WTC11 (cell line): ENCODE measurements at regions not wholly inside any gene's neighbourhood (a gene's known extent, or its start where the extent isn't known, plus 50 kb on each side); places are given as distances from the start of the nearest gene placed in this dataset.

Experiments used
- ATAC-seq: fragments of 200-7000 bp; cut with Tn5 transposase; 2 replicates; pipeline ENCODE4 v1.10.0; 2021; ENCODE audit warnings: mild to moderate bottlenecking, moderate library complexity
- CTCF ChIA-PET: fragments of 300-600 bp; sonication (Branson Sonifier 250); formaldehyde crosslinking; loops from one replicate; lab custom pipeline; 2021; ENCODE audit warnings: antibody characterized with exemption; lab: Charles Lee
- POLR2A ChIA-PET: fragments of 350-600 bp; sonication (Branson Sonifier 250); formaldehyde crosslinking; loops from one replicate; lab custom pipeline; 2021; ENCODE audit warnings: antibody characterized with exemption; lab: Charles Lee
- DNase-seq: peaks from one replicate; pipeline ENCODE4 v3.0.0; 2021; ENCODE audit warnings: low spot score
- H3K27ac Mint-ChIP-seq: 2 replicates; pipeline ENCODE4 v1.8.0; 2021; ENCODE audit warnings: mixed read lengths
- H3K27me3 Mint-ChIP-seq: 2 replicates; pipeline ENCODE4 v1.8.0; 2021; ENCODE audit warnings: low read depth, mild to moderate bottlenecking, moderate library complexity, mixed read lengths
- H3K36me3 Mint-ChIP-seq: 2 replicates; pipeline ENCODE4 v1.8.0; 2021; ENCODE audit warnings: mixed read lengths
- H3K4me1 Mint-ChIP-seq: 2 replicates; pipeline ENCODE4 v1.8.0; 2022; ENCODE audit warnings: mixed read lengths
- H3K4me3 Mint-ChIP-seq: 2 replicates; pipeline ENCODE4 v1.8.0; 2021; ENCODE audit warnings: mild to moderate bottlenecking, moderate library complexity, mixed read lengths
- H3K9me3 Mint-ChIP-seq: 2 replicates; pipeline ENCODE4 v1.8.0; 2021; ENCODE audit warnings: mixed read lengths
- ELF4 ChIP-seq: sonication (generic); formaldehyde crosslinking; IDR thresholded peaks from 2 replicates; pipeline ENCODE4 v1.8.1; 2022; ENCODE audit warnings: low read depth, mild to moderate bottlenecking, moderate library complexity, missing genetic modification reagents
- NFATC4 ChIP-seq: fragments of 250-450 bp; sonication (Bioruptor Pico); IDR thresholded peaks from 2 replicates; pipeline ENCODE4 v1.9.0; 2021; ENCODE audit warnings: mild to moderate bottlenecking
- RELA ChIP-seq: sonication (generic); formaldehyde crosslinking; IDR thresholded peaks from 2 replicates; pipeline ENCODE4 v1.8.1; 2022; ENCODE audit warnings: missing genetic modification reagents, mild to moderate bottlenecking, borderline replicate concordance
- SMAD4 ChIP-seq: sonication (generic); formaldehyde crosslinking; IDR thresholded peaks from 2 replicates; pipeline ENCODE4 v1.8.0; 2022; ENCODE audit warnings: mild to moderate bottlenecking, missing genetic modification reagents
- TCF7 ChIP-seq: sonication (generic); formaldehyde crosslinking; IDR thresholded peaks from 2 replicates; pipeline ENCODE4 v1.8.0; 2022; ENCODE audit warnings: mild to moderate bottlenecking, low read depth, missing genetic modification reagents, moderate library complexity
- TF ChIP-seq, protein P1 (sequence below): fragments of 250-450 bp; sonication (Bioruptor Pico); IDR thresholded peaks from 2 replicates; pipeline ENCODE4 v1.9.0; 2021; ENCODE audit warnings: mild to moderate bottlenecking
- TF ChIP-seq, protein P2 (sequence below): fragments of 250-450 bp; sonication (Bioruptor Pico); IDR thresholded peaks from 2 replicates; pipeline ENCODE4 v1.8.0; 2021; ENCODE audit warnings: mild to moderate bottlenecking
- TF ChIP-seq, protein P3 (sequence below): sonication (generic); formaldehyde crosslinking; IDR thresholded peaks from 2 replicates; pipeline ENCODE4 v1.8.1; 2022; ENCODE audit warnings: missing genetic modification reagents, borderline replicate concordance
- TF ChIP-seq, protein P4 (sequence below): sonication (generic); formaldehyde crosslinking; IDR thresholded peaks from 2 replicates; pipeline ENCODE4 v1.8.0; 2023; ENCODE audit warnings: missing genetic modification reagents
- TF ChIP-seq, protein P5 (sequence below): fragments of 250-450 bp; sonication (Bioruptor Pico); IDR thresholded peaks from 2 replicates; pipeline ENCODE4 v2.1.2; 2022; ENCODE audit warnings: mild to moderate bottlenecking, moderate library complexity
- TF ChIP-seq, protein P6 (sequence below): sonication (generic); formaldehyde crosslinking; IDR thresholded peaks from 2 replicates; pipeline ENCODE4 v1.8.0; 2023; ENCODE audit warnings: mild to moderate bottlenecking, missing genetic modification reagents
- TF ChIP-seq, protein P7 (sequence below): sonication (generic); formaldehyde crosslinking; IDR thresholded peaks from 2 replicates; pipeline ENCODE4 v1.8.1; 2023; ENCODE audit warnings: mild to moderate bottlenecking, missing genetic modification reagents, borderline replicate concordance
- TF ChIP-seq, protein P8 (sequence below): sonication (generic); formaldehyde crosslinking; IDR thresholded peaks from 2 replicates; pipeline ENCODE4 v1.8.0; 2022; ENCODE audit warnings: mild to moderate bottlenecking, missing genetic modification reagents

DNA sequence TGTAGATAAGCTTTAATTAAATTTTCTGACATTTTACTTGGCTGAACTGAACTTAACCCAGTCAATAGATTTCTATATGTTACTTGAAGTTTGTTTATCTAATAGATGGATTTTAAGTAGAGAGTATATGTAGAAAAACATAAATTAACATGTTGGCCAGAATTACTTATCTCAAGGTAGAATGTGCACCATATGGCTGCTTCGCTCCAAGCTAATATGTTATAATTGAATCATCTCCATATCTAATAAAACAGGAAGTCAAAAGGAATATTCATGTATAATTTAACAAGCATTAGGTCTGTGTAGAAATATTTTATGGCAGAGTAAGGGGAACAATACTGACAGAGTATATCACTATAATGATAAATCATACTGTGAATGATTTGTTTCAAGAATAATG lies 650.7 kb upstream of the ALCAM start:
- no peak overlapping the region for H3K27ac Mint-ChIP-seq
- H3K36me3 Mint-ChIP-seq: no peaks in the 10 kb centered on the region

DNA sequence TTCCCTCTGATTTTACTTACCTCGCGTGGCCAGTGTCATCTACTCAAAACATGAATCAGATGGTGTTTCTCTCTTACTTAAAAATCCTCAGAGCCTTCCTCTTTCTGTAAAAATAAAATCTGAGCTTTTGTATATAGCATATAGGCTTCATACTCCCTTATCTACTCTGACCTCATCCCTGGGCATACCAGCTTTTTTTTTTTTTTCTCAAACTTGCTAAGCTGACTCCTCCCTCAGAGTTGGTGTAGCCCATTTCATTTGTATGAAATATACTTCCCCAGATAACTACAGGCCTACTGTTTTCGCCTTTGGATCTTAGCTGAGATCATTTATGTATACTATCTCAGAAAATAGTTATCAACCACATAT lies 648.9 kb upstream of the ALCAM start:
- DNase-seq: no peak
- CTCF ChIA-PET: no interaction called here
- H3K36me3 Mint-ChIP-seq: no peaks in the 10 kb centered on the region
- H3K4me1 Mint-ChIP-seq: no peaks in the 10 kb centered on the region
- H3K9me3 Mint-ChIP-seq: peaks cover 4% of the 10 kb centered on the region
- no peak for ATAC-seq
- no peak overlapping the region for H3K4me3 Mint-ChIP-seq
- H3K27ac Mint-ChIP-seq: no peak overlapping the region
- H3K27me3 Mint-ChIP-seq: no peaks in the 10 kb centered on the region
- POLR2A ChIA-PET: interaction anchor here (0.6 kb wide), 1 partner anchor 157 kb away, joined by 3 read pairs; no protein-coding TSS in a partner anchor
- TF ChIP-seq, protein P1, sequence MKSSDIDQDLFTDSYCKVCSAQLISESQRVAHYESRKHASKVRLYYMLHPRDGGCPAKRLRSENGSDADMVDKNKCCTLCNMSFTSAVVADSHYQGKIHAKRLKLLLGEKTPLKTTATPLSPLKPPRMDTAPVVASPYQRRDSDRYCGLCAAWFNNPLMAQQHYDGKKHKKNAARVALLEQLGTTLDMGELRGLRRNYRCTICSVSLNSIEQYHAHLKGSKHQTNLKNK (CRISPR knock-in tag): no peak
- TF ChIP-seq, protein P2, sequence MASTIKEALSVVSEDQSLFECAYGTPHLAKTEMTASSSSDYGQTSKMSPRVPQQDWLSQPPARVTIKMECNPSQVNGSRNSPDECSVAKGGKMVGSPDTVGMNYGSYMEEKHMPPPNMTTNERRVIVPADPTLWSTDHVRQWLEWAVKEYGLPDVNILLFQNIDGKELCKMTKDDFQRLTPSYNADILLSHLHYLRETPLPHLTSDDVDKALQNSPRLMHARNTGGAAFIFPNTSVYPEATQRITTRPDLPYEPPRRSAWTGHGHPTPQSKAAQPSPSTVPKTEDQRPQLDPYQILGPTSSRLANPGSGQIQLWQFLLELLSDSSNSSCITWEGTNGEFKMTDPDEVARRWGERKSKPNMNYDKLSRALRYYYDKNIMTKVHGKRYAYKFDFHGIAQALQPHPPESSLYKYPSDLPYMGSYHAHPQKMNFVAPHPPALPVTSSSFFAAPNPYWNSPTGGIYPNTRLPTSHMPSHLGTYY (CRISPR knock-in tag): no peak
- TF ChIP-seq RELA (CRISPR knock-in tag): no peak
- TF ChIP-seq, protein P3, sequence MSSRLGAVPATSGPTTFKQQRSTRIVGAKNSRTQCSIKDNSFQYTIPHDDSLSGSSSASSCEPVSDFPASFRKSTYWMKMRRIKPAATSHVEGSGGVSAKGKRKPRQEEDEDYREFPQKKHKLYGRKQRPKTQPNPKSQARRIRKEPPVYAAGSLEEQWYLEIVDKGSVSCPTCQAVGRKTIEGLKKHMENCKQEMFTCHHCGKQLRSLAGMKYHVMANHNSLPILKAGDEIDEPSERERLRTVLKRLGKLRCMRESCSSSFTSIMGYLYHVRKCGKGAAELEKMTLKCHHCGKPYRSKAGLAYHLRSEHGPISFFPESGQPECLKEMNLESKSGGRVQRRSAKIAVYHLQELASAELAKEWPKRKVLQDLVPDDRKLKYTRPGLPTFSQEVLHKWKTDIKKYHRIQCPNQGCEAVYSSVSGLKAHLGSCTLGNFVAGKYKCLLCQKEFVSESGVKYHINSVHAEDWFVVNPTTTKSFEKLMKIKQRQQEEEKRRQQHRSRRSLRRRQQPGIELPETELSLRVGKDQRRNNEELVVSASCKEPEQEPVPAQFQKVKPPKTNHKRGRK (CRISPR knock-in tag): no peak
- no peak for TF ChIP-seq NFATC4 (CRISPR knock-in tag)
- TF ChIP-seq, protein P4, sequence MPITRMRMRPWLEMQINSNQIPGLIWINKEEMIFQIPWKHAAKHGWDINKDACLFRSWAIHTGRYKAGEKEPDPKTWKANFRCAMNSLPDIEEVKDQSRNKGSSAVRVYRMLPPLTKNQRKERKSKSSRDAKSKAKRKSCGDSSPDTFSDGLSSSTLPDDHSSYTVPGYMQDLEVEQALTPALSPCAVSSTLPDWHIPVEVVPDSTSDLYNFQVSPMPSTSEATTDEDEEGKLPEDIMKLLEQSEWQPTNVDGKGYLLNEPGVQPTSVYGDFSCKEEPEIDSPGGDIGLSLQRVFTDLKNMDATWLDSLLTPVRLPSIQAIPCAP (CRISPR knock-in tag): no peak
- no peak for TF ChIP-seq SMAD4
- TF ChIP-seq TCF7 (CRISPR knock-in tag): no peak
- no peak for TF ChIP-seq ELF4 (CRISPR knock-in tag)
- TF ChIP-seq, protein P5, sequence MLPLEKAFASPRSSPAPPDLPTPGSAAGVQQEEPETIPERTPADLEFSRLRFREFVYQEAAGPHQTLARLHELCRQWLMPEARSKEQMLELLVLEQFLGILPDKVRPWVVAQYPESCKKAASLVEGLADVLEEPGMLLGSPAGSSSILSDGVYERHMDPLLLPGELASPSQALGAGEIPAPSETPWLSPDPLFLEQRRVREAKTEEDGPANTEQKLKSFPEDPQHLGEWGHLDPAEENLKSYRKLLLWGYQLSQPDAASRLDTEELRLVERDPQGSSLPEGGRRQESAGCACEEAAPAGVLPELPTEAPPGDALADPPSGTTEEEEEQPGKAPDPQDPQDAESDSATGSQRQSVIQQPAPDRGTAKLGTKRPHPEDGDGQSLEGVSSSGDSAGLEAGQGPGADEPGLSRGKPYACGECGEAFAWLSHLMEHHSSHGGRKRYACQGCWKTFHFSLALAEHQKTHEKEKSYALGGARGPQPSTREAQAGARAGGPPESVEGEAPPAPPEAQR (CRISPR knock-in tag): no peak
- TF ChIP-seq, protein P6, sequence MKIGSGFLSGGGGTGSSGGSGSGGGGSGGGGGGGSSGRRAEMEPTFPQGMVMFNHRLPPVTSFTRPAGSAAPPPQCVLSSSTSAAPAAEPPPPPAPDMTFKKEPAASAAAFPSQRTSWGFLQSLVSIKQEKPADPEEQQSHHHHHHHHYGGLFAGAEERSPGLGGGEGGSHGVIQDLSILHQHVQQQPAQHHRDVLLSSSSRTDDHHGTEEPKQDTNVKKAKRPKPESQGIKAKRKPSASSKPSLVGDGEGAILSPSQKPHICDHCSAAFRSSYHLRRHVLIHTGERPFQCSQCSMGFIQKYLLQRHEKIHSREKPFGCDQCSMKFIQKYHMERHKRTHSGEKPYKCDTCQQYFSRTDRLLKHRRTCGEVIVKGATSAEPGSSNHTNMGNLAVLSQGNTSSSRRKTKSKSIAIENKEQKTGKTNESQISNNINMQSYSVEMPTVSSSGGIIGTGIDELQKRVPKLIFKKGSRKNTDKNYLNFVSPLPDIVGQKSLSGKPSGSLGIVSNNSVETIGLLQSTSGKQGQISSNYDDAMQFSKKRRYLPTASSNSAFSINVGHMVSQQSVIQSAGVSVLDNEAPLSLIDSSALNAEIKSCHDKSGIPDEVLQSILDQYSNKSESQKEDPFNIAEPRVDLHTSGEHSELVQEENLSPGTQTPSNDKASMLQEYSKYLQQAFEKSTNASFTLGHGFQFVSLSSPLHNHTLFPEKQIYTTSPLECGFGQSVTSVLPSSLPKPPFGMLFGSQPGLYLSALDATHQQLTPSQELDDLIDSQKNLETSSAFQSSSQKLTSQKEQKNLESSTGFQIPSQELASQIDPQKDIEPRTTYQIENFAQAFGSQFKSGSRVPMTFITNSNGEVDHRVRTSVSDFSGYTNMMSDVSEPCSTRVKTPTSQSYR (CRISPR knock-in tag): no peak

More for the DNA sequence above, 650.7 kb upstream of the ALCAM start:
- H3K4me1 Mint-ChIP-seq: no peaks in the 10 kb centered on the region
- TF ChIP-seq, protein P5 (CRISPR knock-in tag): no peak
- TF ChIP-seq, protein P7, sequence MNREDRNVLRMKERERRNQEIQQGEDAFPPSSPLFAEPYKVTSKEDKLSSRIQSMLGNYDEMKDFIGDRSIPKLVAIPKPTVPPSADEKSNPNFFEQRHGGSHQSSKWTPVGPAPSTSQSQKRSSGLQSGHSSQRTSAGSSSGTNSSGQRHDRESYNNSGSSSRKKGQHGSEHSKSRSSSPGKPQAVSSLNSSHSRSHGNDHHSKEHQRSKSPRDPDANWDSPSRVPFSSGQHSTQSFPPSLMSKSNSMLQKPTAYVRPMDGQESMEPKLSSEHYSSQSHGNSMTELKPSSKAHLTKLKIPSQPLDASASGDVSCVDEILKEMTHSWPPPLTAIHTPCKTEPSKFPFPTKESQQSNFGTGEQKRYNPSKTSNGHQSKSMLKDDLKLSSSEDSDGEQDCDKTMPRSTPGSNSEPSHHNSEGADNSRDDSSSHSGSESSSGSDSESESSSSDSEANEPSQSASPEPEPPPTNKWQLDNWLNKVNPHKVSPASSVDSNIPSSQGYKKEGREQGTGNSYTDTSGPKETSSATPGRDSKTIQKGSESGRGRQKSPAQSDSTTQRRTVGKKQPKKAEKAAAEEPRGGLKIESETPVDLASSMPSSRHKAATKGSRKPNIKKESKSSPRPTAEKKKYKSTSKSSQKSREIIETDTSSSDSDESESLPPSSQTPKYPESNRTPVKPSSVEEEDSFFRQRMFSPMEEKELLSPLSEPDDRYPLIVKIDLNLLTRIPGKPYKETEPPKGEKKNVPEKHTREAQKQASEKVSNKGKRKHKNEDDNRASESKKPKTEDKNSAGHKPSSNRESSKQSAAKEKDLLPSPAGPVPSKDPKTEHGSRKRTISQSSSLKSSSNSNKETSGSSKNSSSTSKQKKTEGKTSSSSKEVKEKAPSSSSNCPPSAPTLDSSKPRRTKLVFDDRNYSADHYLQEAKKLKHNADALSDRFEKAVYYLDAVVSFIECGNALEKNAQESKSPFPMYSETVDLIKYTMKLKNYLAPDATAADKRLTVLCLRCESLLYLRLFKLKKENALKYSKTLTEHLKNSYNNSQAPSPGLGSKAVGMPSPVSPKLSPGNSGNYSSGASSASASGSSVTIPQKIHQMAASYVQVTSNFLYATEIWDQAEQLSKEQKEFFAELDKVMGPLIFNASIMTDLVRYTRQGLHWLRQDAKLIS (CRISPR knock-in tag): no peak
- TF ChIP-seq, protein P8, sequence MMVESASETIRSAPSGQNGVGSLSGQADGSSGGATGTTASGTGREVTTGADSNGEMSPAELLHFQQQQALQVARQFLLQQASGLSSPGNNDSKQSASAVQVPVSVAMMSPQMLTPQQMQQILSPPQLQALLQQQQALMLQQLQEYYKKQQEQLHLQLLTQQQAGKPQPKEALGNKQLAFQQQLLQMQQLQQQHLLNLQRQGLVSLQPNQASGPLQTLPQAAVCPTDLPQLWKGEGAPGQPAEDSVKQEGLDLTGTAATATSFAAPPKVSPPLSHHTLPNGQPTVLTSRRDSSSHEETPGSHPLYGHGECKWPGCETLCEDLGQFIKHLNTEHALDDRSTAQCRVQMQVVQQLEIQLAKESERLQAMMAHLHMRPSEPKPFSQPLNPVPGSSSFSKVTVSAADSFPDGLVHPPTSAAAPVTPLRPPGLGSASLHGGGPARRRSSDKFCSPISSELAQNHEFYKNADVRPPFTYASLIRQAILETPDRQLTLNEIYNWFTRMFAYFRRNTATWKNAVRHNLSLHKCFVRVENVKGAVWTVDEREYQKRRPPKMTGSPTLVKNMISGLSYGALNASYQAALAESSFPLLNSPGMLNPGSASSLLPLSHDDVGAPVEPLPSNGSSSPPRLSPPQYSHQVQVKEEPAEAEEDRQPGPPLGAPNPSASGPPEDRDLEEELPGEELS (CRISPR knock-in tag): no peak
- POLR2A ChIA-PET: no interaction called here
- CTCF ChIA-PET: no interaction called here
- no peaks in the 10 kb centered on the region for H3K27me3 Mint-ChIP-seq
- no peak overlapping the region for H3K4me3 Mint-ChIP-seq
- no peak for DNase-seq
- no peaks in the 10 kb centered on the region for H3K9me3 Mint-ChIP-seq
- no peak for ATAC-seq
